Motor neuron (in vitro differentiated cells): ENCODE measurements at regions not wholly inside any gene's neighbourhood (a gene's known extent, or its start where the extent isn't known, plus 50 kb on each side); places are given as distances from the start of the nearest gene placed in this dataset.

ENCODE experiments used
- ATAC-seq, 8 experiments: fragments of 200-7000 bp; cut with Tn5 transposase; replicated peaks in 6 of 8; 2 replicates each; pipeline ENCODE4 v1.8.0; 2021; ENCODE audit warnings: mild to moderate bottlenecking in 8 of 8, moderate library complexity in 8 of 8
- H3K27ac ChIP-seq, 2 donors: fragments of 250-450 bp; sonication (Bioruptor Pico); 2 replicates each; pipeline ENCODE4 v1.9.0; 2021; ENCODE audit warnings: antibody characterized with exemption in 2 of 2, mild to moderate bottlenecking in 2 of 2, moderate library complexity in 1 of 2
- H3K4me1 ChIP-seq, 2 donors: fragments of 250-450 bp; sonication (Bioruptor Pico); replicated peaks in 1 of 2; 2 replicates each; pipeline ENCODE4 v1.6.1; 2021; ENCODE audit warnings: antibody characterized with exemption in 2 of 2, mild to moderate bottlenecking in 2 of 2, moderate library complexity in 1 of 2
- H3K4me3 ChIP-seq, 5 donors: fragments of 250-450 bp; sonication (Bioruptor Pico); 2 replicates each; pipeline ENCODE4 v1.9.0; 2021; ENCODE audit warnings: antibody characterized with exemption in 5 of 5, mild to moderate bottlenecking in 5 of 5, moderate library complexity in 4 of 5
- WGBS, 10 experiments: fragments of 450-650 bp; shearing (Covaris generic); methylation state at CpG; one replicate each; pipeline ENCODE4 v1.0.0; 2022; 5-methylcytosine and 5-hydroxymethylcytosine counted together
- in situ Hi-C, 9 experiments: fragments of 400-800 bp; cut with MboI; loops; one replicate each; pipeline ENCODE4 v1.15.0; 2021; ENCODE audit warnings: low sequenced_read_pairs in 9 of 9, low pct_unique_long_range_greater_than_20kb in 2 of 9; ENCODE audit not compliant: unreplicated experiment in 9 of 9

GRCh38 chr5:159858871-159859270 is 57.4 kb upstream of the ADRA1B start:
- H3K4me1 ChIP-seq, result no peaks in the 10 kb centered on the region
- 75 to 100% (median 94%) methylated on average over 1 to 2 of the region's 2 CpGs; no CpG with 5 or more reads in 4 of the 10 experiments for WGBS, 10 experiments
- no peak for ATAC-seq
- H3K27ac ChIP-seq, result no peak overlapping the region
- in situ Hi-C loops, result no loop called here
- no peak overlapping the region for H3K4me3 ChIP-seq

GRCh38 chr5:159861086-159861485 is 55.2 kb upstream of the ADRA1B start:
- no peak overlapping the region for H3K4me3 ChIP-seq
- H3K27ac ChIP-seq, result no peak overlapping the region
- 0 to 67% (median 0%) methylated on average over 1 to 2 of the region's 3 CpGs; no CpG with 5 or more reads in 2 of the 10 experiments for WGBS, 10 experiments
- ATAC-seq, result no peak
- in situ Hi-C loops, result no loop called here
- no peaks in the 10 kb centered on the region for H3K4me1 ChIP-seq

- in situ Hi-C loops, result no loop called here
- ATAC-seq, result peak in 1 of 8 experiments; percentile 23
- WGBS, 10 experiments, result 13 to 89% (median 76%) methylated on average over 3 to 13 of the region's 13 CpGs
- Histone ChIP-seq H3K4me3 (no peak overlapping the region), H3K4me1 (no peaks in the 10 kb centered on the region), H3K27ac (no peak overlapping the region)
These were observed 51.2 kb upstream of the ADRA1B start for GRCh38 chr5:159864885-159865691.

- WGBS, 10 experiments, result 60 to 100% (median 93%) methylated on average over 1 to 4 of the region's 5 CpGs; no CpG with 5 or more reads in 2 of the 10 experiments
- no peaks in the 10 kb centered on the region for H3K4me1 ChIP-seq
- no peak overlapping the region for H3K27ac ChIP-seq
- no peak for ATAC-seq
- no peak overlapping the region for H3K4me3 ChIP-seq
- in situ Hi-C loops, result no loop called here
These were observed 50.2 kb upstream of the ADRA1B start for GRCh38 chr5:159866093-159866492.
